Muscle of arm (tissue), 1 donor: ENCODE measurements at regions not wholly inside any gene's neighbourhood (a gene's known extent, or its start where the extent isn't known, plus 50 kb on each side); places are given as distances from the start of the nearest gene placed in this dataset.
A peak's percentile ranks its signal among the peaks of the same experiment; 100 is the strongest.

Experiments used
- DNase-seq: peaks from one replicate; pipeline ENCODE4 v3.0.0-alpha.2; 2013

GRCh38 chr7:1321411-1322239 lies 89.0 kb downstream of the UNCX start:
- peak; percentile 49 for DNase-seq

GRCh38 chr7:1322240-1323110 lies 89.8 kb downstream of the UNCX start:
- peak; percentile 25 for DNase-seq

DNA sequence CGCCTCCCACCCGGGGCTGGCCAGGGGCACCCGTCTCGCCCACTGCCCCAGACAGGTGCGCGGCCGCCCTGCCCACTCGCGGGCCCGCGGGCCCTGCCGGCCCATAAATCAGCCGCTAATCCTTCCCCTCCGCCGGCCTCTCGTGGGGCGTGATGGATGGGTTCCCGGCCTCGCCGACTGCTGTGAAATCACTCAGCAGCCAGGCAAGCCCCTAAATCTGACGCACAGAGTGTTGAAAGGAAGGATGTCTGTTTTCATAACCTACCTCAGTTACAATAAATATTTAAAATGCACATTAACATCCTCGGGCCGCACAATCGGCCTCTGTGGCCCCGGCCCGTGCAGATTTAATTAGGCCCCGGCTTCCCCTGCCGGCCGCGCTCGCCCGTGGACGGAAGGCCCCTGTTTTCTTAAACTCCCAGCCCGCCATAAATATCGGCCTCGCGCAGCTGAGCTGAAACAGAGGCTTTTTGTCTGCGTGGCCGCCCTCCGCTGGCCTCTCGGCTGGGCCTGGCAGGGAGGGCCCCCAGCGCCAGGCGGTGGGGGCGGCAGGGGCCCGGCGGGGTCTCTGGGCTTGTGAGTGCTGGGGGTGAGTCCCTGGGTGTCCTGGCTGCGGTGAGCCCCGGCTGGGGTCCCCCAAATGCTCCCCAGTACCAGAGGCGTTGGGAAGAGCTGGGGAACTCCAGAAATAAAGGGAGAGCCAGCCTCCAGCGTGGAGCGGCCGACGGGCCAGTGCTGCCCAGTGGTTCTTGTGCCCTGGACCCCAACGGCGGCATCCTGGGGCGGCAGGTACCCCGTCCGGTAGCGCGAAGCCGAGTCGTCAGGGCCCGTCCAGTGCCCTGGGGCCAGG lies 90.7 kb downstream of the UNCX start:
- peak; percentile 53 for DNase-seq

- no peak for DNase-seq
Measured at GRCh38 chr7:1324028-1324900, 91.6 kb downstream of the UNCX start.

DNA sequence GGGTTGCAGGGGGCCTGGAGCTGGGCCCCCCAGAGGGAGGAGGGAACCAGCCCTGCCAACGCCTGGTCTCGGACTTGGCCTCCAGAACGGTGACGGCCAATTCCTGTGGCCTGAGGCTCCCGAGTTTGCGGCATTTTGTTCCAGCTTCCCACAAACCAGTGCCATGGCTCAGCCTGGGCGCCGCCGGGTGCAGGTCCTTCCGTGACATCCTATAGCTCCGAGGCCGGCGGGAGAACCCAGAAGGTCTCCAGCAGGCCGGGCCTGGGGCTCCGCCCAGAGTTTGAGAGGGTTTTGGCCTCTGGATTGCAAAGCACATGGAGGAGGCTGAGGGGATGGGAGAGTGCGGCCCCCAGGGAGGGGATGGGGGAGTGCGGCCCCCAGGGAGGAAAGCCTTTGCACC lies 92.6 kb downstream of the UNCX start:
- no peak for DNase-seq

GRCh38 chr7:1325646-1326510 lies 93.2 kb downstream of the UNCX start:
- no peak for DNase-seq

DNA sequence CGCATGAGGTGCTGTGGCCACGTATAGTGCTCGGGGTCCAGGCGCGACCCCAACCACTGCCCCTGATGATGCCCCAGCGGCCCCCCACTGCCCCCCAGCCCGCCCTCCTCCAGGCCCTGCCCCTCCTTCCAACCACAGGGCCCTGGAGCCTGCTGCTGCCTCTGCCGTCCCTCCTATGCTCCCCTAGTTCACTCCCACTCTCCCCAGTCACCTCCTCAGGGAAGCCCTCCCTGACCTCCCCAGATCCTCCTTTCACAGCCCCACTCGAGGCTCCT lies 93.8 kb downstream of the UNCX start:
- no peak for DNase-seq

DNA sequence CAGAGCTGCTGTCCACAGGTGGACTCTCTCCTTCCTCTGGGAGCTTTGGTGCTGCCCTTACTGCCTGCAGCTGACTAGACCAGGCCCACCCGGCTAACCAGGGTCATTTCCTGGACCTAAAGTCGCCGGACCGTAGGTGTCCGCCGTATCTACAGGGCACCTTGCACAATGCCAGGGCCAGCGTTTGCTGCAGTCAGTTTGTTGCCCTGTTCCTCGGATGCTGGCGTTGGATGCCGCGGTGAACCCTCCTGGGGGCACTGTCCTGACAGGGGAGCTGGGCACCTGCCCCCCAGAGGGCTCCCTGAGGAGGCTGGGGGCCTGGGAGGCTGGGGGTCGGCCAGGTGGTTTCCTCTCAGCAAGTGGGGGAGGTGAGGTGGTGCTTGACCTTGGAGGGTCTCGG lies 96.6 kb downstream of the UNCX start:
- no peak for DNase-seq

- no peak for DNase-seq
Measured at GRCh38 chr7:1329966-1330800, 97.5 kb downstream of the UNCX start.

DNA sequence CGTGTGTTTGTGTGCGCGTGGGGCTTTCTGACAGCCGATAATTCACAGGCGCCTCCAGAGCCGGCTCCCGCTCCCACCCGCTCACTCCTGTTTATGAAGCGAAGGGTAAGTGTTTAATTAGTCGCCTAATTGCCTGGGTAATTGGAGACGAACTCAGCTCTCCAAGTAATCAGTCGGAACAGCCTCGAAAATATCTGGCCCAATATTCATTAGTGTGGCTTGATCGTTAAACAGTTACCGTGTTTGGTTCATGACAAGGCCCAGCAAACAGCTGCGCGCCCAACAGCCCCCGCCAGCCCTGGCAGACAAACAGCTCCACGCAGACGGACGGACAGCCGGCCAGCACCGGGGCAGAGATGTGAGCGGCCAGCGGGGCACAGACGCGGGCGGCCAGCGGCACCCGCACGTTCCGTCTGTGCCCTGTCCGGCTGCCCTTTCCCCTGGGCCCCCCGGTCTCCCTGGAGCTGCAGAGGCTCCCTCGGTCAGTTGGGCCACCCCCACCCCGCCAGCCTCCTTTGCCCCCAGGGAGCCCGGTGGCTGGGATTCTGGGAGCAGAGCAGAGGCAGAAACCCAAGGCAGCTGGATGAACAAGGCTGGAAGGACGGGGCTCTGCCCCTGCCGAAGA lies 98.2 kb downstream of the UNCX start:
- DNase-seq: no peak

DNA sequence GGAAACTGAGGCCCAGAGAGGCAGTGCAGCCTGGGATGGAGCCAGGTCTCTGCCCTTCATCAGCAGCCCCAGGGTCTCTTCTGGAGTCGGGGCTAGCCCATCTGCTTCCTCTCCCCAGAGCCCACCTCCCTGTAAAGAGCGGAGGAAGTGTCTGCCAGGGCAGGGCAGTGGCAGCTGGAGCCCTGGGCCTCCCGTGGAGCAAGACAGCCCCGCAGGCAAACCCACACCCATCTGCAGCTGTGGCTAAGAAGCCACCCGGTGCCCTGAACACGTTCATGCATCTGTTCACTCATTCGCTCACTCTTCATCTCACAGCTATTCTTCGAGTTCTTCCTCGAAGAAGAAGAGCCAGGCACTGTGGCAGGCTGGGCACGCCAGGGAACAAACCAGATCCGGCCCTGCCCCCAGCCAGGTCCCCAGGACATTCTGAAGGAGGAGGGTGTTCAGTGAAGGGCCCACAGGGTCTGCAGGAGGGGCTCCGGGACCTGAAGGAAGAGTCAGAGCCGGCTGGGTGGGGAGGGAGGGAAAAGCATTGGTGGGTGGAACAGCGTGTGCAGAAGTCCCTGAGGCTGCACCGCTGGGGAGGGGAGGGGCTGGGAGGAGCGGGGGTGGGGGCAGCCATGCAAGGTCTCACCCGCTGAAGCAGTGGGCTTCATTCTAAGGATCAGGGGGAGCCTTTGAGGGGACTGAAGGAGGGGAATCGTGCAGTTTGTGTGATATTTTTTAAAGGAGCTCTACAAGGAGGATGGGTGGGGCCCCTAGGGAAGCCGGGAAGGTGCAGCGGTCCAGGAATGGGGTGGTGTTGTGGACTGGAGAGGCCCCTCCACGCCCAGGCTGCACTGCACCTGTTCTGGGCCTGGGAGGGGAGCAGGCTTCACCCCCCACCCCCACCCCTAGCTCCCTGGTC lies 99.1 kb downstream of the UNCX start:
- no peak for DNase-seq

DNA sequence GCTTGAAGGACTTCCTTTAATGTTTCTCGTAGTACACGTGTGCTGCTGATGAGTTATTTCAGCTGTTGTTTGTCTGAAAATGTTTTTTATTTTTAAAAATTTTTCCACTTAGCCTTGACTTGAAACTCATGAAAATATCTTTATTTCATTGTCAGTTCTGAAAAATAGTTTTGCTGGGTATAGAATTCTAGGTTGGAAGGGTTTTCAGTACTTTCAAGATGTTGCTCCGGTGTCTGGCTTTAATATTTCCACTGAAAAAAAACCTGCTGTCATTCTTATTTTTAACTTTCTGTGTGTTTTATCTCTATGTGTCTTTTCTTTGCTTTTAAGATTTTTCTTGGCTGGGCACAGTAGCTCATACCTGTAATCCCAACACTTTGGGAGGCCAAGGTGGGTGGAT lies 103.8 kb downstream of the UNCX start:
- no peak for DNase-seq

DNA sequence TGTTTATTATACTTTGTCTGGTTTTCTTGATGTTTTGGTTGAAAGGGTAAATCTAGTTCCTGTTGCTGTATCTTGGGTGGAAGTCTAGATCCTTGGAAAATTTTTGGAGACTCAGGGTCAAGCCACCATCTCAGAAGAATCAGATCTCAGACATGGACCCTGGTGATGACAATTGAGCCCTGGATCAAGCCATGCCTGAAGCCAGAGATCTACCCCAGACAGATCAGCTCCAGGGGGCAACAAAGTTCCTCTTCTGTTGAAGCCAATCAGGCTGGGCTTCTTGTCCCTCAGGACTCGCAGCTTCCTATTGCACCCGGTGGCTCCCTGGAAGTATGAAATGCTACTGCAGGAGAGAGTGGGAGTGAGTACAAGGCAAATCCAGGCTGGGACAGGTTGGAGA lies 106.9 kb downstream of the UNCX start:
- DNase-seq: no peak

DNA sequence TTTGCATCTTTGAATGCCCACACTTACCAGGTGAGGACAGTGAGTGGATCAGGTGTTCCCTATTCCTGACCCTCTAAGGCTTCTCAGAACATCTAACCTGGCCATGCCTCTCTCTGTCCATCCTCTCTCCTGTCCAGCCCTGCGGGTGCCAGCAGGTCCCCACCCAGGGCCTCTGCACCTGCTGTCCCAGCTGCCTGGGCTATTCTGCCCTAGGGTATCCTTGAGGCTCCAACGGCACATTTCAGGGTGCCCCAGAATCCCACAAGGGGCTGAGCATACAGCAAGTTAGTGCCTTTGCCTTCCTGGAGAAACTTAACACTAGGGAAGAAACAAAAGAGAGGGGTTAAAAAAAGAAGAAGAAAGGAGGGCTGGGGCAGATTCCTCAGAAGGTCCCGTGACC lies 107.4 kb downstream of the UNCX start:
- no peak for DNase-seq

DNA sequence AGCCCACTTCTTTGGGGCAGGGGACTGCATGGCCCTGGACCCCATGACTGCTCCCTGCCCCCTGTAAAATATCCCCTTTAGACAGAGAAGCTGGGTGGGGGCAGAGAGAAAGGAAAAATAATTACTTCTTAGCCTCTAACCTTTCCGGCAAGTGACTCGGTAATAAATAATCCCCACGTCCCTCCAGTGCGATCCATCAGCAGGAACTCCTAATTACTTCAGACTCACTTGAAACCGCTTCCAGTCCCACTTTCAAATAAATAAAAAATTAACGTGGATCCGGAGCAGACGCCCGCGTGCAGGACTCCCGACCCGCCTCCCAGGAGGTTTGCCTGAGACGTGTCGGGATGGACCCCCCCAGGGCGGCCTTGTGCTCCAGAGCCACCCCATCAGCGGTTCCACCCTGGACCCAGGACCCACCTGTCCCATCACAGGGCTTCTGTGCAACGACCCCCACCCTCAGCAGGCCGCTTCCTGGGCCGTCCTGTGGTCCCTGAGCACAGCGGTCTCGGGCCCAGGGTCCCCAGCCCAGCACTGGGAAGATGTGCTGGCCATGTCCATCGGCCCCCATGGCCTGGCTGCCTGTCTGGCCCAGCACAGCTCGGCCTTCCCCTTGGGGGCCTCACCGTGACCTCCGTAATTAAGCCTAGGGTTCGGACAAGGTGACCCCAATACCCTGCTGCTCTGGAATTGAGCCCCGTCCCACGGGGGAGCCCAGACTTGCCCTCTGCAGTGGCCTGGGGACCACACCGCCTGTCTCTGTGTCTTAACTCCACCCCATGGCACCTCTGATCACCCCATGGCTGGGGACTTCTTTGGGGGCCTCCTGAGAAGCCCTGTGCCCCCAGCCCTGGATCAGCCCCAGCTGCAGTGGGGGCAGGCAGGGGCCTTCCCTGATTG lies 108.0 kb downstream of the UNCX start:
- DNase-seq: no peak

DNA sequence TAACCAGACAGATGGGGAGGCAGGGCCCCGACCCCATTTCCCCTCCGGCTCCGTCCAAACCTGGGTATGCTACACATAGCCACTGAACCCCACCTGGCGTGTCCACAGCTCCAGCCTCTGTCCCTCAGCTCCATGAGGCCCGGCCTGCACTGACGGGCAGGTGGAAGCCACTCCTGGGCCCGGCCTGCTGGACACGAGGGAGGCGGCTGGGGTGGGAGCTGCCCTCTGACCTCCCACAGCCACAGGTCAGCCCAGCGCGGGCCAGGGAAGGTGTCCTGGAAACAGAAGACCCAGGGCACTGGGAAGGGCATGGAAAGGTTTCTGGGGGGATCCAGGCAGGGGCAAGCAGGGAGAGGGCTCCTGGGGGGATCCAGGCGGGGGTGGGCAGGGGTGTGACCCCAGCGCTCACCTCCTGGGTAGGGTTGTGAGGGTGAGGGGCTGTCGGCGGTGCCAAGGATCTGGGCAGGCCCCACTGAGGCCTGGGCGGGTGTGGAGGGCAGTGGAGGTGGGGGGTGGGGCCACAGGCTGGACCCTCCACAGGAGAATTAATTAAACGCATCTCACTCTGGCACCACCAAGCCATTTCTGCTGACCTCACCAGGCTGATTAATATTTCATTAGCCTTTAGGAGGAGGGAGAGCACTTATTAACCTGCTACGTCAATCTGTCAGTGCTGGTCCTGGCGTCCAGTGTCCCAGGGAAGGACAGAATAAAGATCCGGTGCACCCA lies 108.9 kb downstream of the UNCX start:
- DNase-seq: no peak
